K562 (cell line): ENCODE measurements at regions not wholly inside any gene's neighbourhood (a gene's known extent, or its start where the extent isn't known, plus 50 kb on each side); places are given as distances from the start of the nearest gene placed in this dataset.

Experiments
- ASH1L ChIP-seq: fragments of 450-650 bp; IDR thresholded peaks from 2 replicates; pipeline ENCODE4 v1.6.1; 2018; ENCODE audit warnings: borderline replicate concordance, mild to moderate bottlenecking, low read depth; ENCODE audit not compliant: partially characterized antibody
- CBX2 ChIP-seq: fragments of 200-600 bp; sonication (generic); IDR thresholded peaks from one replicate; pipeline ENCODE4 v1.6.1; 2012; ENCODE audit warnings: mild to moderate bottlenecking, low read length, inconsistent platforms; ENCODE audit not compliant: insufficient read depth, poor library complexity, severe bottlenecking
- NFIX ChIP-seq: fragments of 250-450 bp; sonication (Bioruptor Pico); IDR thresholded peaks from 2 replicates; pipeline ENCODE4 v1.4.0; 2020; ENCODE audit warnings: low read depth, mild to moderate bottlenecking, moderate library complexity
- POLR2A ChIP-seq: fragments of 450-650 bp; conservative IDR thresholded peaks from 2 replicates; pipeline ENCODE4 v1.6.1; 2016
- TAF1 ChIP-seq: IDR thresholded peaks from 2 replicates; pipeline ENCODE4 v1.6.1; 2011; ENCODE audit warnings: mild to moderate bottlenecking, low read length, moderate library complexity; ENCODE audit not compliant: insufficient read depth, control insufficient read depth, severe bottlenecking; ENCODE audit errors: extremely low read depth
- TRIM24 ChIP-seq, 2 experiments: fragments of 450-650 bp; IDR thresholded peaks; 2 replicates each; pipeline ENCODE4 v1.6.1; 2016
- U2AF1 ChIP-seq: fragments of 200-400 bp; formaldehyde crosslinking; optimal IDR thresholded peaks from 2 replicates; pipeline ENCODE3; 2017; ENCODE audit warnings: mild to moderate bottlenecking, low read depth, low read length, moderate library complexity
- ZNF282 ChIP-seq: sonication (generic); formaldehyde crosslinking; IDR thresholded peaks from 2 replicates; pipeline ENCODE4 v1.8.1; 2023; ENCODE audit warnings: missing genetic modification reagents
- TF ChIP-seq, protein P1 (sequence below): sonication (generic); formaldehyde crosslinking; IDR thresholded peaks from 2 replicates; pipeline ENCODE4 v1.8.1; 2023; ENCODE audit warnings: mild to moderate bottlenecking, missing genetic modification reagents, moderate library complexity
- TF ChIP-seq, protein P2 (sequence below): fragments of 450-650 bp; formaldehyde crosslinking; IDR thresholded peaks from 2 replicates; pipeline ENCODE4 v1.4.0; 2020; ENCODE audit warnings: mild to moderate bottlenecking, moderate library complexity
- TF ChIP-seq, protein P3 (sequence below): IDR thresholded peaks from 2 replicates; pipeline ENCODE4 v1.6.1; 2011; ENCODE audit not compliant: insufficient read length; ENCODE audit errors: extremely low read depth

DNA sequence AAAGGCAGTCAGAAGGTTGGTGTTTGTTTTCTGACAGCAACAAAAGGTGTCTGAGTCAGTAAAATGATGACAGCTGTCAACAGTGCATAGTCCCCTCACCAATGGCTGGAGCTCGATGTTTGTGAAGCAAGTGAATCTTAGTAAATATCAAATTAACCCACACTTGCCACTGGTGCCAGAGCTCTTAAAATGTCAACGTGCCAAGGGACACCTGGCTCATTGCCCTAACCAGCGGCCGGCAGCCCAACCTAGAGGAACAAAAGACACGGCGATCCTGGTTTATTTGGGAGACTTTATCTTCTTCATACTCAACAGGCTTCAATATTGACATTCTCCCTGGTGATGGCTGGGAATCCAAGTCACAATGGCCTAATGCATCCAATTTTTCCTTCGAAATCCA is 143.4 kb downstream of the CPEB2 start:
- TF ChIP-seq U2AF1 (no peak), ZNF282 (CRISPR knock-in tag) (no peak), TRIM24 (IDR thresholded peaks at IDR 0.05) (no peak), TAF1 (no peak), POLR2A (no peak), ASH1L (no peak), NFIX (CRISPR knock-in tag) (no peak), CBX2 (no peak)
- TF ChIP-seq, protein P1, sequence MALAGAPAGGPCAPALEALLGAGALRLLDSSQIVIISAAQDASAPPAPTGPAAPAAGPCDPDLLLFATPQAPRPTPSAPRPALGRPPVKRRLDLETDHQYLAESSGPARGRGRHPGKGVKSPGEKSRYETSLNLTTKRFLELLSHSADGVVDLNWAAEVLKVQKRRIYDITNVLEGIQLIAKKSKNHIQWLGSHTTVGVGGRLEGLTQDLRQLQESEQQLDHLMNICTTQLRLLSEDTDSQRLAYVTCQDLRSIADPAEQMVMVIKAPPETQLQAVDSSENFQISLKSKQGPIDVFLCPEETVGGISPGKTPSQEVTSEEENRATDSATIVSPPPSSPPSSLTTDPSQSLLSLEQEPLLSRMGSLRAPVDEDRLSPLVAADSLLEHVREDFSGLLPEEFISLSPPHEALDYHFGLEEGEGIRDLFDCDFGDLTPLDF (CRISPR knock-in tag): no peak
- TF ChIP-seq, protein P2, sequence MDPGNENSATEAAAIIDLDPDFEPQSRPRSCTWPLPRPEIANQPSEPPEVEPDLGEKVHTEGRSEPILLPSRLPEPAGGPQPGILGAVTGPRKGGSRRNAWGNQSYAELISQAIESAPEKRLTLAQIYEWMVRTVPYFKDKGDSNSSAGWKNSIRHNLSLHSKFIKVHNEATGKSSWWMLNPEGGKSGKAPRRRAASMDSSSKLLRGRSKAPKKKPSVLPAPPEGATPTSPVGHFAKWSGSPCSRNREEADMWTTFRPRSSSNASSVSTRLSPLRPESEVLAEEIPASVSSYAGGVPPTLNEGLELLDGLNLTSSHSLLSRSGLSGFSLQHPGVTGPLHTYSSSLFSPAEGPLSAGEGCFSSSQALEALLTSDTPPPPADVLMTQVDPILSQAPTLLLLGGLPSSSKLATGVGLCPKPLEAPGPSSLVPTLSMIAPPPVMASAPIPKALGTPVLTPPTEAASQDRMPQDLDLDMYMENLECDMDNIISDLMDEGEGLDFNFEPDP (CRISPR knock-in tag): no peak
- TF ChIP-seq, protein P3, sequence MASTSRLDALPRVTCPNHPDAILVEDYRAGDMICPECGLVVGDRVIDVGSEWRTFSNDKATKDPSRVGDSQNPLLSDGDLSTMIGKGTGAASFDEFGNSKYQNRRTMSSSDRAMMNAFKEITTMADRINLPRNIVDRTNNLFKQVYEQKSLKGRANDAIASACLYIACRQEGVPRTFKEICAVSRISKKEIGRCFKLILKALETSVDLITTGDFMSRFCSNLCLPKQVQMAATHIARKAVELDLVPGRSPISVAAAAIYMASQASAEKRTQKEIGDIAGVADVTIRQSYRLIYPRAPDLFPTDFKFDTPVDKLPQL: no peak
